ENCODE measurements at regions not wholly inside any gene's neighbourhood (a gene's known extent, or its start where the extent isn't known, plus 50 kb on each side); places are given as distances from the start of the nearest gene placed in this dataset.

DNA sequence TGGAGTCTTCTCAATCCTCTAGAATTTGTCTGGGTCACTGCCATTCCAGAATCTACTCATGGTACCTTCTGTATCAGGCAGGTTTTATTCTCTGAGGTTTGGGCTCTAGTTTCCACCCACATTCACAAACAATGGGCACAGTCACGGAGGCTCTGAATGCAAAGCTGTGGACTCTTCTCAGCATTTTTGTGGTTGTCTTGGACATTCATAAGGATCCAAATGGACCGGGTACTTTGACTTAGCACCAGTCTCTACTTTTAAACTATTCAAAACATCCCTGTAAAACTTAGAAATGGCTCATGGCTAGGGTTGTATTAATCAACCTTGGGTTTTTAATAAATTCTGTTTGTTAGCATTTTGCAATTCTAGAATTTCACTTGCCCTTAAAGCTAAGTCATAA lies 277.9 kb upstream of the THBS1 start:
- Histone ChIP-seq H3K9ac (ENCODE audit: insufficient read depth in 1 of 2, low read length in 2 of 2) (no peak overlapping the region), H3K9me3 (ENCODE audit: control insufficient read depth in 4 of 4, insufficient read depth in 3 of 4, low read length in 3 of 4) (peaks cover 0 to 3% (median 0%) of the 10 kb centered on the region in 4 donors), H3K27ac (ENCODE audit: low read depth in 1 of 2, low read length in 1 of 2) (no peak overlapping the region), H3K4me1 (ENCODE audit: control insufficient read depth in 5 of 5, insufficient read depth in 5 of 5, low read length in 5 of 5) (peaks cover 0 to 7% (median 0%) of the 10 kb centered on the region in 5 donors), H3K36me3 (ENCODE audit: control insufficient read depth in 4 of 4, insufficient read depth in 4 of 4, low read length in 4 of 4) (no peaks in the 10 kb centered on the region), H3K27me3 (ENCODE audit: control insufficient read depth in 3 of 3, insufficient read depth in 3 of 3, low read length in 2 of 3) (no peaks in the 10 kb centered on the region), H3K4me3 (no peak overlapping the region)
- DNase-seq (no peak), ATAC-seq (ENCODE audit: insufficient read depth, low FRiP score) (no peak)
- TF ChIP-seq, protein P1, sequence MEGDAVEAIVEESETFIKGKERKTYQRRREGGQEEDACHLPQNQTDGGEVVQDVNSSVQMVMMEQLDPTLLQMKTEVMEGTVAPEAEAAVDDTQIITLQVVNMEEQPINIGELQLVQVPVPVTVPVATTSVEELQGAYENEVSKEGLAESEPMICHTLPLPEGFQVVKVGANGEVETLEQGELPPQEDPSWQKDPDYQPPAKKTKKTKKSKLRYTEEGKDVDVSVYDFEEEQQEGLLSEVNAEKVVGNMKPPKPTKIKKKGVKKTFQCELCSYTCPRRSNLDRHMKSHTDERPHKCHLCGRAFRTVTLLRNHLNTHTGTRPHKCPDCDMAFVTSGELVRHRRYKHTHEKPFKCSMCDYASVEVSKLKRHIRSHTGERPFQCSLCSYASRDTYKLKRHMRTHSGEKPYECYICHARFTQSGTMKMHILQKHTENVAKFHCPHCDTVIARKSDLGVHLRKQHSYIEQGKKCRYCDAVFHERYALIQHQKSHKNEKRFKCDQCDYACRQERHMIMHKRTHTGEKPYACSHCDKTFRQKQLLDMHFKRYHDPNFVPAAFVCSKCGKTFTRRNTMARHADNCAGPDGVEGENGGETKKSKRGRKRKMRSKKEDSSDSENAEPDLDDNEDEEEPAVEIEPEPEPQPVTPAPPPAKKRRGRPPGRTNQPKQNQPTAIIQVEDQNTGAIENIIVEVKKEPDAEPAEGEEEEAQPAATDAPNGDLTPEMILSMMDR (IDR thresholded peaks at IDR 0.05; ENCODE audit: control extremely low read depth, extremely low read depth) = no peak
- 90 to 94% methylated on average over 2 of the region's 2 CpGs for WGBS, 2 donors

DNA sequence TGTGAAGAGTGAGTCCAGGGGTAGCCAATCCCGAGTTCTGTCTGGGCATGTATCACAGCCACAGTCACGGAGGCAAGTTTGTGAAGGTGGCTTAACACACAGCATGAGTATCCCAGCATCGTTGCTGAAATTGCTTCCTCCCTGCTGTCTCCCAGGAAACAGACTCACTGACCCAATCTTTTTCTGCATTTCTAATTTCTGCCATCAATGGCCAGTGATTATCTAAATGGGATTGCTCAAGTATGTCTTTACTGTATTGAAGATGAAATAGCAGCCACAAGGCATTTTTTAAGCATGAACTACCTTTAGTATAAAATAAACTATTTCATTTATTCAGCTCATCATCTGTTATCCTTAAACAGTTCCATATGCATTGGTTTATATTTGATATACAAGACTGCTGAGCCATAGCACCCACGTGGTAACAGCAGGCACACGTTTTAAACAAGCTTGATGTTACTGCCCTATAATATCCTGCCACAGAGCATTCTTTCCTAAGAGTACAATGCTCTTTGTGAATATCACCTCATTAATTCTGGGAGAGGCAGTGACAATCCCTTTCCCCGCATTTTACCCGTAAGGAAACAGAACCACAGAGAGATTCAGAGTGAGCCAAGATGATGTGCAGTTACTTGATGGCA lies 276.6 kb upstream of the THBS1 start:
- DNase-seq (no peak), ATAC-seq (ENCODE audit: insufficient read depth, low FRiP score) (no peak)
- peaks cover 0 to 3% (median 0%) of the 10 kb centered on the region in 4 donors for H3K9me3 ChIP-seq (ENCODE audit: control insufficient read depth in 4 of 4, insufficient read depth in 3 of 4, low read length in 3 of 4)
- no peak overlapping the region for H3K27ac ChIP-seq (ENCODE audit: low read depth in 1 of 2, low read length in 1 of 2)
- 74 to 82% methylated on average over 7 of the region's 7 CpGs for WGBS, 2 donors
- no peak overlapping the region for H3K4me3 ChIP-seq
- TF ChIP-seq, protein P1 (IDR thresholded peaks at IDR 0.05; ENCODE audit: control extremely low read depth, extremely low read depth) = no peak
- H3K27me3 ChIP-seq (ENCODE audit: control insufficient read depth in 3 of 3, insufficient read depth in 3 of 3, low read length in 2 of 3) = no peaks in the 10 kb centered on the region
- no peak overlapping the region for H3K9ac ChIP-seq (ENCODE audit: insufficient read depth in 1 of 2, low read length in 2 of 2)
- H3K36me3 ChIP-seq (ENCODE audit: control insufficient read depth in 4 of 4, insufficient read depth in 4 of 4, low read length in 4 of 4) = no peaks in the 10 kb centered on the region
- peaks cover 0 to 7% (median 0%) of the 10 kb centered on the region in 5 donors for H3K4me1 ChIP-seq (ENCODE audit: control insufficient read depth in 5 of 5, insufficient read depth in 5 of 5, low read length in 5 of 5)

DNA sequence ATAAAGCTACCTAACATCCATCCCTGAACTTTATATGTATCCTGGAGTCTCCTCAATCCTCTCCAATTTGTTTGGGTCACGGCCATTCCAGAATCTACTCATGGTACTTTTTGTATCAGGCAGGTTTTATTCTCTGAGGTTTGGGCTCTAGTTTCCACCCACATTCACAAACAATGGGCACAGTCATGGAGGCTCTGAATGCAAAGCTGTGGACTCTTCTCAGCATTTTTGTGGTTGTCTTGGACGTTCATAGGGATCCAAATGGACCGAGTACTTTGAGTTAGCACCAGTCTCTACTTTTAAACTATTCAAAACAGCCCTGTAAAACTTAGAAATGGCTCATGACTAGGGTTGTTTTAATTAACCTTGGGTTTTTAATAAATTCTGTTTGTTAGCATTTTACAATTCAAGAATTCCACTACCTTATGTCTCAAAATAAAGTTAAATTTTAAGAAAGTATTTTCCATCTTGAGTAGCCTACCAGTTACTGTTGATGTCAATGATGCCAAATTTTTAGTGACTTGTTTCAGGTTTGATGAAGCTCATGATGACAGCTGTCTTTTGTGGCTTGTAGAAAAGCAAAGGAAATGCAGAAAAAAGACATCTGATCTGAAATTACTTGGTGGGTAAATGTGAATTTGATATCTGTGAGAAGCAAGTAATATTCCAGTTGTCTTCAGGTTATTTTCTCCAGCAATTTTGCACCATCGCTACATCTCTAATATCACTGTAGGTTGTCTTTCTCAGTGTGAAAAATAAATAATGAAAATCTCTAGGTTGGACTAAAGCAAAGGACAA lies 275.7 kb upstream of the THBS1 start:
- H3K27me3 ChIP-seq (ENCODE audit: control insufficient read depth in 3 of 3, insufficient read depth in 3 of 3, low read length in 2 of 3) = no peaks in the 10 kb centered on the region
- peaks cover 0 to 7% (median 0%) of the 10 kb centered on the region in 5 donors for H3K4me1 ChIP-seq (ENCODE audit: control insufficient read depth in 5 of 5, insufficient read depth in 5 of 5, low read length in 5 of 5)
- H3K9me3 ChIP-seq (ENCODE audit: control insufficient read depth in 4 of 4, insufficient read depth in 3 of 4, low read length in 3 of 4) = peaks cover 0 to 3% (median 0%) of the 10 kb centered on the region in 4 donors
- no peak overlapping the region for H3K4me3 ChIP-seq
- no peak for DNase-seq
- H3K27ac ChIP-seq (ENCODE audit: low read depth in 1 of 2, low read length in 1 of 2) = no peak overlapping the region
- 91 to 96% methylated on average over 4 of the region's 4 CpGs for WGBS, 2 donors
- no peaks in the 10 kb centered on the region for H3K36me3 ChIP-seq (ENCODE audit: control insufficient read depth in 4 of 4, insufficient read depth in 4 of 4, low read length in 4 of 4)
- ATAC-seq (ENCODE audit: insufficient read depth, low FRiP score) = no peak
- TF ChIP-seq, protein P1 (IDR thresholded peaks at IDR 0.05; ENCODE audit: control extremely low read depth, extremely low read depth) = no peak
- no peak overlapping the region for H3K9ac ChIP-seq (ENCODE audit: insufficient read depth in 1 of 2, low read length in 2 of 2)
